HEK293 (cell line): ENCODE measurements at regions not wholly inside any gene's neighbourhood (a gene's known extent, or its start where the extent isn't known, plus 50 kb on each side); places are given as distances from the start of the nearest gene placed in this dataset.

Experiments
- CTCF ChIA-PET: fragments of 350-600 bp; formaldehyde crosslinking; extraction: SDS; loops from one replicate; lab custom pipeline; 2021; ENCODE audit warnings: antibody characterized with exemption; lab: Yijun Ruan, JAX
- POLR2A ChIA-PET: fragments of 300-600 bp; formaldehyde crosslinking; extraction: SDS; loops from one replicate; lab custom pipeline; 2020; ENCODE audit warnings: antibody characterized with exemption, inconsistent platforms; lab: Yijun Ruan, JAX
- H3K27ac ChIP-seq: fragments of 200-500 bp; sonication (Bioruptor generic); 2 replicates; pipeline ENCODE4 v1.5.1; 2014; ENCODE audit warnings: low read depth, low read length, control low read depth, inconsistent platforms; ENCODE audit errors: extremely low read depth
- H3K36me3 ChIP-seq, 2 experiments: fragments of 200-500 bp in 1 of 2; sonication (Bioruptor generic) in 1 of 2; 1 replicate in 1 of 2; 2 replicates in 1 of 2; pipeline ENCODE4 v1.5.1; 2014 to 2017; ENCODE audit warnings: inconsistent platforms in 2 of 2, low read length in 2 of 2; ENCODE audit not compliant: control insufficient read depth in 2 of 2, insufficient read depth in 1 of 2
- H3K4me1 ChIP-seq: fragments of 200-500 bp; sonication (Bioruptor generic); 2 replicates; pipeline ENCODE4 v1.5.1; 2014; ENCODE audit warnings: mild to moderate bottlenecking, low read length, inconsistent platforms; ENCODE audit not compliant: control insufficient read depth, insufficient read depth
- H3K4me3 ChIP-seq: 2 replicates; pipeline ENCODE4 v1.5.1; 2011; ENCODE audit warnings: low read depth, mild to moderate bottlenecking, control low read depth, low read length, moderate library complexity
- H3K9me3 ChIP-seq: fragments of 200-500 bp; sonication (Bioruptor generic); 2 replicates; pipeline ENCODE4 v1.5.1; 2014; ENCODE audit warnings: low read depth, low read length, inconsistent platforms; ENCODE audit not compliant: control insufficient read depth, insufficient read depth
- BCL11A ChIP-seq: fragments of 450-650 bp; formaldehyde crosslinking; IDR thresholded peaks from 2 replicates; pipeline ENCODE4 v1.5.1; 2016; ENCODE audit warnings: low read depth, missing biosample characterization, missing genetic modification characterization
- IKZF3 ChIP-seq: fragments of 450-650 bp; IDR thresholded peaks from 2 replicates; pipeline ENCODE4 v1.5.0; 2018; ENCODE audit warnings: missing biosample characterization, mild to moderate bottlenecking, missing genetic modification characterization, moderate library complexity
- KLF1 ChIP-seq: fragments of 450-650 bp; formaldehyde crosslinking; IDR thresholded peaks from 2 replicates; pipeline ENCODE4 v1.5.1; 2016; ENCODE audit warnings: missing biosample characterization, missing genetic modification characterization
- OVOL3 ChIP-seq: fragments of 450-650 bp; formaldehyde crosslinking; IDR thresholded peaks from 2 replicates; pipeline ENCODE4 v1.5.1; 2016; ENCODE audit warnings: missing biosample characterization, missing genetic modification characterization
- ZFP37 ChIP-seq: fragments of 450-650 bp; formaldehyde crosslinking; IDR thresholded peaks from 2 replicates; pipeline ENCODE4 v1.5.1; 2016; ENCODE audit warnings: missing biosample characterization, missing genetic modification characterization
- ZNF132 ChIP-seq: fragments of 450-650 bp; formaldehyde crosslinking; IDR thresholded peaks from 2 replicates; pipeline ENCODE4 v1.5.1; 2017; ENCODE audit warnings: missing biosample characterization, missing genetic modification characterization, borderline replicate concordance
- ZNF138 ChIP-seq: fragments of 450-650 bp; formaldehyde crosslinking; IDR thresholded peaks from 2 replicates; pipeline ENCODE4 v1.5.1; 2016; ENCODE audit warnings: missing biosample characterization, missing genetic modification characterization, borderline replicate concordance
- ZNF211 ChIP-seq: fragments of 450-650 bp; formaldehyde crosslinking; IDR thresholded peaks from 2 replicates; pipeline ENCODE4 v1.5.1; 2016; ENCODE audit warnings: low read depth, missing biosample characterization, missing genetic modification characterization
- ZNF248 ChIP-seq: fragments of 450-650 bp; formaldehyde crosslinking; IDR thresholded peaks from 2 replicates; pipeline ENCODE4 v1.5.1; 2017; ENCODE audit warnings: missing biosample characterization, missing genetic modification characterization
- ZNF354C ChIP-seq: fragments of 450-650 bp; formaldehyde crosslinking; IDR thresholded peaks from 2 replicates; pipeline ENCODE4 v1.5.1; 2016; ENCODE audit warnings: missing biosample characterization, missing genetic modification characterization, low read depth, borderline replicate concordance
- ZNF48 ChIP-seq: fragments of 450-650 bp; formaldehyde crosslinking; IDR thresholded peaks from 2 replicates; pipeline ENCODE4 v1.5.1; 2016; ENCODE audit warnings: missing biosample characterization, missing genetic modification characterization
- ZNF558 ChIP-seq: fragments of 450-650 bp; formaldehyde crosslinking; IDR thresholded peaks from 2 replicates; pipeline ENCODE4 v1.5.1; 2016; ENCODE audit warnings: missing biosample characterization, missing genetic modification characterization
- ZNF561 ChIP-seq: fragments of 450-650 bp; IDR thresholded peaks from 2 replicates; pipeline ENCODE4 v1.5.1; 2018; ENCODE audit warnings: missing biosample characterization, missing genetic modification characterization, borderline replicate concordance
- ZNF623 ChIP-seq: fragments of 450-650 bp; formaldehyde crosslinking; IDR thresholded peaks from 2 replicates; pipeline ENCODE4 v1.5.1; 2016; ENCODE audit warnings: missing biosample characterization, missing genetic modification characterization
- ZNF624 ChIP-seq: fragments of 450-650 bp; formaldehyde crosslinking; IDR thresholded peaks from 2 replicates; pipeline ENCODE4 v1.5.1; 2017; ENCODE audit warnings: missing biosample characterization, missing genetic modification characterization
- ZNF660 ChIP-seq: fragments of 450-650 bp; IDR thresholded peaks from 2 replicates; pipeline ENCODE4 v1.5.1; 2018; ENCODE audit warnings: missing biosample characterization, mild to moderate bottlenecking, missing genetic modification characterization
- ZNF670 ChIP-seq: fragments of 450-650 bp; formaldehyde crosslinking; IDR thresholded peaks from 2 replicates; pipeline ENCODE4 v1.5.1; 2016; ENCODE audit warnings: missing biosample characterization, missing genetic modification characterization, low read depth
- ZNF747 ChIP-seq: fragments of 450-650 bp; formaldehyde crosslinking; IDR thresholded peaks from 2 replicates; pipeline ENCODE4 v1.5.1; 2016; ENCODE audit warnings: missing biosample characterization, missing genetic modification characterization
- ZNF777 ChIP-seq: fragments of 450-650 bp; formaldehyde crosslinking; IDR thresholded peaks from 2 replicates; pipeline ENCODE4 v1.5.1; 2017; ENCODE audit warnings: missing biosample characterization, missing genetic modification characterization, borderline replicate concordance
- ZNF791 ChIP-seq: fragments of 450-650 bp; formaldehyde crosslinking; IDR thresholded peaks from 2 replicates; pipeline ENCODE4 v1.5.1; 2016; ENCODE audit warnings: missing biosample characterization, missing genetic modification characterization
- TF ChIP-seq, protein P1 (sequence below): fragments of 450-650 bp; IDR thresholded peaks from 2 replicates; pipeline ENCODE4 v1.5.1; 2018; ENCODE audit warnings: missing biosample characterization, mild to moderate bottlenecking, missing genetic modification characterization
- TF ChIP-seq, protein P2 (sequence below): fragments of 450-650 bp; formaldehyde crosslinking; IDR thresholded peaks from 2 replicates; pipeline ENCODE4 v1.5.1; 2017; ENCODE audit warnings: missing biosample characterization, missing genetic modification characterization
- TF ChIP-seq, protein P3 (sequence below): fragments of 450-650 bp; formaldehyde crosslinking; IDR thresholded peaks from 2 replicates; pipeline ENCODE4 v1.5.1; 2017; ENCODE audit warnings: missing biosample characterization, missing genetic modification characterization

- no peak for TF ChIP-seq ZNF747 (tag by site-specific recombination)
- no peak for TF ChIP-seq ZFP37 (tag by site-specific recombination)
- TF ChIP-seq ZNF248 (tag by site-specific recombination): no peak
- H3K36me3 ChIP-seq: no peaks in the 10 kb centered on the region
- H3K9me3 ChIP-seq: no peaks in the 10 kb centered on the region
- ChIA-PET POLR2A (no interaction called here), CTCF (no interaction called here)
- no peak overlapping the region for H3K27ac ChIP-seq
- no peaks in the 10 kb centered on the region for H3K4me1 ChIP-seq
- H3K4me3 ChIP-seq: no peak overlapping the region
Observed at GRCh38 chr10:83225781-83226180, 913.5 kb upstream of the GHITM start.

DNA sequence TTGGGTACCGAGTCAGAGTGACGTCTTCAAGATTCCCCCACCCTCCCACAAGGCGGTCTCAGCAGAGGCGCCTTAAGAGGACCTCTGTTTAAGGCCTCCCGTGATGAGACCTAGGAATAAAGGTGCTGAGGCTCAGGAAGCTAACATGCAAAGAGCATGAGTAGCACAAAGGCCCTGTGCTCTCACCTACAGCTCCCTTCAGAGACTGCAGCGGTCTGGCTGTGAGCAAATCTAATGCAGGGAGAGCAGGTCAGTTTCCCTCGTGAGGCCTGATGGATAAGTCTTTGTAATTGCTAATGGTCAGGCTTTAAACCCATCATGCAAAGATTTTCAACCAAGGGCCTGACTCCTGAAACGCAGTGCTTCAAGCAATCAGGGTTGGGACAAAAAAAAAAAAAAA lies 909.3 kb upstream of the GHITM start:
- H3K9me3 ChIP-seq: no peaks in the 10 kb centered on the region
- H3K36me3 ChIP-seq: no peaks in the 10 kb centered on the region
- no peak overlapping the region for H3K27ac ChIP-seq
- POLR2A ChIA-PET: no interaction called here
- H3K4me3 ChIP-seq: no peak overlapping the region
- no peaks in the 10 kb centered on the region for H3K4me1 ChIP-seq
- CTCF ChIA-PET: no interaction called here
- TF ChIP-seq KLF1 (tag by site-specific recombination) (no peak), ZNF670 (tag by site-specific recombination) (no peak), ZNF623 (no peak), ZNF624 (tag by site-specific recombination) (no peak), ZNF138 (tag by site-specific recombination) (no peak), IKZF3 (tag by site-specific recombination) (no peak), ZNF354C (tag by site-specific recombination) (no peak), ZNF660 (tag by site-specific recombination) (no peak), ZNF211 (tag by site-specific recombination) (no peak), ZNF777 (tag by site-specific recombination) (no peak), ZNF791 (tag by site-specific recombination) (no peak), BCL11A (tag by site-specific recombination) (no peak), ZNF558 (tag by site-specific recombination) (no peak), ZNF561 (tag by site-specific recombination) (no peak), ZNF48 (tag by site-specific recombination) (no peak), ZNF132 (tag by site-specific recombination) (no peak), OVOL3 (tag by site-specific recombination) (no peak)
- TF ChIP-seq, protein P1, sequence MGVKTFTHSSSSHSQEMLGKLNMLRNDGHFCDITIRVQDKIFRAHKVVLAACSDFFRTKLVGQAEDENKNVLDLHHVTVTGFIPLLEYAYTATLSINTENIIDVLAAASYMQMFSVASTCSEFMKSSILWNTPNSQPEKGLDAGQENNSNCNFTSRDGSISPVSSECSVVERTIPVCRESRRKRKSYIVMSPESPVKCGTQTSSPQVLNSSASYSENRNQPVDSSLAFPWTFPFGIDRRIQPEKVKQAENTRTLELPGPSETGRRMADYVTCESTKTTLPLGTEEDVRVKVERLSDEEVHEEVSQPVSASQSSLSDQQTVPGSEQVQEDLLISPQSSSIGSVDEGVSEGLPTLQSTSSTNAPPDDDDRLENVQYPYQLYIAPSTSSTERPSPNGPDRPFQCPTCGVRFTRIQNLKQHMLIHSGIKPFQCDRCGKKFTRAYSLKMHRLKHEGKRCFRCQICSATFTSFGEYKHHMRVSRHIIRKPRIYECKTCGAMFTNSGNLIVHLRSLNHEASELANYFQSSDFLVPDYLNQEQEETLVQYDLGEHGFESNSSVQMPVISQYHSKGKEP: no peak
- TF ChIP-seq, protein P2, sequence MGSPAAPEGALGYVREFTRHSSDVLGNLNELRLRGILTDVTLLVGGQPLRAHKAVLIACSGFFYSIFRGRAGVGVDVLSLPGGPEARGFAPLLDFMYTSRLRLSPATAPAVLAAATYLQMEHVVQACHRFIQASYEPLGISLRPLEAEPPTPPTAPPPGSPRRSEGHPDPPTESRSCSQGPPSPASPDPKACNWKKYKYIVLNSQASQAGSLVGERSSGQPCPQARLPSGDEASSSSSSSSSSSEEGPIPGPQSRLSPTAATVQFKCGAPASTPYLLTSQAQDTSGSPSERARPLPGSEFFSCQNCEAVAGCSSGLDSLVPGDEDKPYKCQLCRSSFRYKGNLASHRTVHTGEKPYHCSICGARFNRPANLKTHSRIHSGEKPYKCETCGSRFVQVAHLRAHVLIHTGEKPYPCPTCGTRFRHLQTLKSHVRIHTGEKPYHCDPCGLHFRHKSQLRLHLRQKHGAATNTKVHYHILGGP (tag by site-specific recombination): no peak
- TF ChIP-seq, protein P3, sequence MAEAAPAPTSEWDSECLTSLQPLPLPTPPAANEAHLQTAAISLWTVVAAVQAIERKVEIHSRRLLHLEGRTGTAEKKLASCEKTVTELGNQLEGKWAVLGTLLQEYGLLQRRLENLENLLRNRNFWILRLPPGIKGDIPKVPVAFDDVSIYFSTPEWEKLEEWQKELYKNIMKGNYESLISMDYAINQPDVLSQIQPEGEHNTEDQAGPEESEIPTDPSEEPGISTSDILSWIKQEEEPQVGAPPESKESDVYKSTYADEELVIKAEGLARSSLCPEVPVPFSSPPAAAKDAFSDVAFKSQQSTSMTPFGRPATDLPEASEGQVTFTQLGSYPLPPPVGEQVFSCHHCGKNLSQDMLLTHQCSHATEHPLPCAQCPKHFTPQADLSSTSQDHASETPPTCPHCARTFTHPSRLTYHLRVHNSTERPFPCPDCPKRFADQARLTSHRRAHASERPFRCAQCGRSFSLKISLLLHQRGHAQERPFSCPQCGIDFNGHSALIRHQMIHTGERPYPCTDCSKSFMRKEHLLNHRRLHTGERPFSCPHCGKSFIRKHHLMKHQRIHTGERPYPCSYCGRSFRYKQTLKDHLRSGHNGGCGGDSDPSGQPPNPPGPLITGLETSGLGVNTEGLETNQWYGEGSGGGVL (tag by site-specific recombination): no peak
